B cell (primary cell): ENCODE measurements at regions not wholly inside any gene's neighbourhood (a gene's known extent, or its start where the extent isn't known, plus 50 kb on each side); places are given as distances from the start of the nearest gene placed in this dataset.
A peak's percentile ranks its signal among the peaks of the same experiment; 100 is the strongest.

Experiments
- ATAC-seq: fragments of 200-7000 bp; cut with Tn5 transposase; one replicate; pipeline ENCODE4 v1.10.0; 2021; ENCODE audit warnings: low read depth, mild to moderate bottlenecking, moderate number of reproducible peaks, moderate library complexity
- CTCF ChIA-PET: fragments of 350-600 bp; sonication (Branson Sonifier 250); formaldehyde crosslinking; loops from one replicate; lab custom pipeline; 2021; ENCODE audit warnings: antibody characterized with exemption, inconsistent platforms; lab: Charles Lee
- POLR2A ChIA-PET: fragments of 350-600 bp; sonication (Branson Sonifier 250); formaldehyde crosslinking; loops from one replicate; lab custom pipeline; 2021; ENCODE audit warnings: antibody characterized with exemption; lab: Charles Lee
- DNase-seq: peaks from one replicate; pipeline ENCODE4 v3.0.0; 2013
- H2AFZ ChIP-seq: 2 replicates; pipeline ENCODE4 v1.6.1; 2012; ENCODE audit warnings: mild to moderate bottlenecking, low read depth, low read length; ENCODE audit not compliant: insufficient read depth, poor library complexity, severe bottlenecking
- H3K27ac ChIP-seq, 2 donors: 1 replicate in 1 of 2; 2 replicates in 1 of 2; pipeline ENCODE4 v1.5.1; 2012 to 2013; ENCODE audit warnings: low read length in 2 of 2, mild to moderate bottlenecking in 2 of 2, moderate library complexity in 1 of 2
- H3K27me3 ChIP-seq, 4 experiments: fragments of 200-600 bp in 1 of 4; sonication (generic) in 1 of 4; replicated peaks in 1 of 4; 1 replicate in 2 of 4; 2 replicates in 2 of 4; pipeline versions ENCODE4 v1.6.1 to v1.7.0; 2013 to 2016; ENCODE audit warnings: low read length in 3 of 4, mild to moderate bottlenecking in 2 of 4, mixed read lengths in 1 of 4, moderate library complexity in 1 of 4; ENCODE audit not compliant: insufficient read depth in 4 of 4, control insufficient read depth in 3 of 4; ENCODE audit errors: control extremely low read depth in 1 of 4
- H3K36me3 ChIP-seq, 2 experiments: replicated peaks in 1 of 2; 1 replicate in 1 of 2; 2 replicates in 1 of 2; pipeline versions ENCODE4 v1.6.1 to v1.7.1; 2013; ENCODE audit warnings: low read length in 1 of 2; ENCODE audit not compliant: insufficient read depth in 2 of 2, control insufficient read depth in 1 of 2; ENCODE audit errors: control extremely low read depth in 1 of 2, extremely low read depth in 1 of 2
- H3K4me1 ChIP-seq, 2 donors: fragments of 200-600 bp in 1 of 2; sonication (generic) in 1 of 2; 1 replicate in 1 of 2; 2 replicates in 1 of 2; pipeline versions ENCODE4 v1.5.1 to v1.6.1; 2013 to 2017; ENCODE audit warnings: low read length in 2 of 2; ENCODE audit not compliant: control insufficient read depth in 2 of 2, insufficient read depth in 2 of 2
- H3K4me2 ChIP-seq: replicated peaks from 2 replicates; pipeline ENCODE3; 2012; ENCODE audit warnings: mild to moderate bottlenecking, low read depth, low read length; ENCODE audit not compliant: poor library complexity, severe bottlenecking
- H3K4me3 ChIP-seq, 5 experiments: fragments of 200-600 bp in 1 of 5; sonication (generic) in 1 of 5; 1 replicate in 3 of 5; 2 replicates in 2 of 5; pipeline versions ENCODE4 v1.5.1 to v1.7.0; 2011 to 2016; ENCODE audit warnings: low read length in 4 of 5, mild to moderate bottlenecking in 4 of 5, low read depth in 2 of 5, control low read depth in 1 of 5, moderate library complexity in 1 of 5; ENCODE audit not compliant: insufficient read depth in 1 of 5; ENCODE audit errors: control extremely low read depth in 1 of 5, extremely low read depth in 1 of 5
- H3K79me2 ChIP-seq: fragments of 200-600 bp; sonication (generic); one replicate; pipeline ENCODE4 v1.6.0; 2016; ENCODE audit warnings: low read length; ENCODE audit not compliant: control insufficient read depth, insufficient read depth
- H3K9ac ChIP-seq: fragments of 200-600 bp; sonication (generic); 2 replicates; pipeline ENCODE4 v1.6.1; 2017; ENCODE audit warnings: mild to moderate bottlenecking, low read length, moderate library complexity
- H3K9me3 ChIP-seq, 3 donors: one replicate each; pipeline versions ENCODE4 v1.6.1 to v1.7.1; 2013; ENCODE audit warnings: low read length in 2 of 3; ENCODE audit not compliant: control insufficient read depth in 2 of 3, insufficient read depth in 1 of 3; ENCODE audit errors: control extremely low read depth in 1 of 3
- H4K20me1 ChIP-seq: 2 replicates; pipeline ENCODE4 v1.6.0; 2012; ENCODE audit warnings: mild to moderate bottlenecking, low read length; ENCODE audit not compliant: insufficient read depth, control insufficient read depth, poor library complexity, severe bottlenecking
- H3K27ac Mint-ChIP-seq: one replicate; pipeline ENCODE4 v1.8.0; 2021; ENCODE audit warnings: mixed read lengths
- H3K27me3 Mint-ChIP-seq: one replicate; pipeline ENCODE4 v1.8.0; 2021; ENCODE audit warnings: mixed read lengths
- H3K4me1 Mint-ChIP-seq: one replicate; pipeline ENCODE4 v1.8.0; 2021; ENCODE audit warnings: mixed read lengths
- H3K4me3 Mint-ChIP-seq: one replicate; pipeline ENCODE4 v1.8.0; 2021; ENCODE audit warnings: mixed read lengths
- H3K9me3 Mint-ChIP-seq: one replicate; pipeline ENCODE4 v1.8.0; 2022; ENCODE audit warnings: mixed read lengths; ENCODE audit not compliant: insufficient read depth
- CTCF ChIP-seq: fragments of 200-600 bp; IDR thresholded peaks from one replicate; pipeline ENCODE4 v1.8.0; 2022; ENCODE audit warnings: antibody characterized with exemption, mild to moderate bottlenecking
- EZH2 ChIP-seq: IDR thresholded peaks from 2 replicates; pipeline ENCODE4 v1.6.1; 2012; ENCODE audit warnings: borderline replicate concordance, low read depth, mild to moderate bottlenecking, moderate library complexity, low read length; ENCODE audit not compliant: insufficient read depth, poor library complexity, severe bottlenecking
- WGBS: methylation state at CpG from one replicate; pipeline ENCODE4 v1.1.5; 2013; ENCODE audit warnings: missing lambda C conversion rate; ENCODE audit not compliant: insufficient coverage; 5-methylcytosine and 5-hydroxymethylcytosine counted together
- intact Hi-C: fragments of 100-400 bp; cut with micrococcal nuclease; formaldehyde crosslinking; loops from one replicate; pipeline ENCODE4 v1.10.0; 2022

GRCh38 chr1:199020051-199020450 lies 381.2 kb downstream of the PTPRC start:
- Histone ChIP-seq H3K27me3 (no peaks in the 10 kb centered on the region), H3K4me2 (peak overlapping the region; percentile 6), H3K4me1 (peaks cover 7 to 19% of the 10 kb centered on the region in 2 donors), H3K27ac (no peak overlapping the region), H3K36me3 (no peaks in the 10 kb centered on the region), H3K9me3 (no peaks in the 10 kb centered on the region), H4K20me1 (no peaks in the 10 kb centered on the region), H2AFZ (no peak overlapping the region), H3K9ac (no peak overlapping the region), H3K79me2 (no peaks in the 10 kb centered on the region), H3K4me3 (no peak overlapping the region)
- TF ChIP-seq EZH2 (no peak), CTCF (no peak)
- DNase-seq (no peak), ATAC-seq (no peak)
- intact Hi-C loops: no loop called here
- no peak overlapping the region for H3K4me3 Mint-ChIP-seq
- WGBS: 60% methylated on average over 1 of the region's 2 CpGs
- H3K27ac Mint-ChIP-seq: no peak overlapping the region
- no peaks in the 10 kb centered on the region for H3K9me3 Mint-ChIP-seq
- POLR2A ChIA-PET: no interaction called here
- no peaks in the 10 kb centered on the region for H3K27me3 Mint-ChIP-seq
- CTCF ChIA-PET: no interaction called here
- peaks cover 10% of the 10 kb centered on the region for H3K4me1 Mint-ChIP-seq

GRCh38 chr1:199020904-199021303 lies 382.1 kb downstream of the PTPRC start:
- ATAC-seq (peak; percentile 53), DNase-seq (peak; percentile 46)
- Histone ChIP-seq H3K27ac (peak overlapping the region in 1 of 2 donors; percentile 30), H3K4me3 (no peak overlapping the region), H3K79me2 (no peaks in the 10 kb centered on the region), H3K9ac (peak overlapping the region; percentile 7), H4K20me1 (no peaks in the 10 kb centered on the region), H3K4me2 (peak overlapping the region; percentile 42), H3K4me1 (peaks cover 7 to 19% of the 10 kb centered on the region in 2 donors), H2AFZ (no peak overlapping the region), H3K27me3 (no peaks in the 10 kb centered on the region), H3K9me3 (no peaks in the 10 kb centered on the region), H3K36me3 (no peaks in the 10 kb centered on the region)
- Mint-ChIP-seq H3K9me3 (peaks cover 2% of the 10 kb centered on the region), H3K4me1 (peaks cover 10% of the 10 kb centered on the region), H3K4me3 (no peak overlapping the region), H3K27ac (no peak overlapping the region), H3K27me3 (no peaks in the 10 kb centered on the region)
- intact Hi-C loops: no loop called here
- TF ChIP-seq CTCF (no peak), EZH2 (no peak)
- 40% methylated on average over 1 of the region's 3 CpGs for WGBS
- ChIA-PET POLR2A (no interaction called here), CTCF (no interaction called here)
